HCT116 (cell line): ENCODE measurements at regions not wholly inside any gene's neighbourhood (a gene's known extent, or its start where the extent isn't known, plus 50 kb on each side); places are given as distances from the start of the nearest gene placed in this dataset.

Experiments
- ATAC-seq: fragments of 200-7000 bp; cut with Tn5 transposase; 2 replicates; pipeline ENCODE4 v1.9.1; 2020; ENCODE audit warnings: mild to moderate bottlenecking, moderate library complexity
- BruUV-seq: library from RNA; stranded (reverse); fragments of 400-500 nt; replicated peaks from 2 replicates; lab custom pipeline; 2021; lab: Mats Ljungman, UMichigan
- CTCF ChIA-PET: fragments of 300-600 bp; sonication (Branson Sonifier 250); formaldehyde crosslinking; loops from one replicate; lab custom pipeline; 2021; ENCODE audit warnings: antibody characterized with exemption; lab: Charles Lee
- POLR2A ChIA-PET: fragments of 300-600, 350-600 bp; sonication (Branson Sonifier 250); formaldehyde crosslinking; loops from one replicate; lab custom pipeline; 2021; ENCODE audit warnings: antibody characterized with exemption; lab: Charles Lee
- RAD21 ChIA-PET, 2 experiments: fragments of 300-600 bp; sonication (Branson Sonifier 250); formaldehyde crosslinking; loops; one replicate each; lab custom pipeline; 2023; ENCODE audit warnings: low total read pairs in 2 of 2; ENCODE audit not compliant: uncharacterized antibody in 2 of 2, unreplicated experiment in 2 of 2, low non-redundant PET in 1 of 2; lab: Charles Lee
- DNase-seq: peaks from one replicate; pipeline ENCODE4 v3.0.0-alpha.2; 2010; ENCODE audit warnings: low read depth, low spot score
- H2AFZ ChIP-seq: fragments of 200-600 bp; shearing (Covaris generic), sonication (generic); 2 replicates; pipeline ENCODE4 v1.6.1; 2017; ENCODE audit warnings: low read depth, mixed run types, mixed read lengths, antibody characterized with exemption, low read length; ENCODE audit not compliant: poor library complexity, severe bottlenecking
- H3K27ac ChIP-seq: 2 replicates; pipeline ENCODE4 v1.5.1; 2012; ENCODE audit warnings: low read depth, low read length
- H3K27me3 ChIP-seq: fragments of 200-600 bp; sonication (generic); 2 replicates; pipeline ENCODE4 v1.6.1; 2016; ENCODE audit warnings: mixed run types, low read length, mixed read lengths; ENCODE audit not compliant: insufficient read depth
- H3K36me3 ChIP-seq, 2 experiments: fragments of 200-500 bp in 1 of 2; fragments of 200-600 bp in 1 of 2; sonication (Bioruptor generic) in 1 of 2; sonication (generic) in 1 of 2; 2 replicates each; pipeline versions ENCODE4 v1.5.1 to v1.6.1; 2014 to 2016; ENCODE audit warnings: low read length in 2 of 2, inconsistent platforms in 1 of 2, mixed read lengths in 1 of 2, mixed run types in 1 of 2; ENCODE audit not compliant: insufficient read depth in 2 of 2, control insufficient read depth in 1 of 2
- H3K4me1 ChIP-seq, 2 experiments: fragments of 200-600 bp in 1 of 2; sonication (generic) in 1 of 2; 2 replicates each; pipeline versions ENCODE4 v1.5.1 to v1.6.1; 2012 to 2017; ENCODE audit warnings: low read length in 2 of 2, inconsistent platforms in 1 of 2, mild to moderate bottlenecking in 1 of 2, mixed read lengths in 1 of 2, mixed run types in 1 of 2, moderate library complexity in 1 of 2; ENCODE audit not compliant: insufficient read depth in 2 of 2, control insufficient read depth in 1 of 2
- H3K4me2 ChIP-seq: fragments of 200-600 bp; sonication (generic); 2 replicates; pipeline ENCODE4 v1.6.1; 2017; ENCODE audit warnings: mixed run types, low read length, mixed read lengths
- H3K4me3 ChIP-seq, 2 experiments: fragments of 200-600 bp in 1 of 2; sonication (generic) in 1 of 2; replicated peaks in 1 of 2; 2 replicates each; pipeline ENCODE4 v1.5.1; 2011 to 2016; ENCODE audit warnings: low read length in 2 of 2, control low read depth in 1 of 2, low read depth in 1 of 2, mild to moderate bottlenecking in 1 of 2, mixed read lengths in 1 of 2, mixed run types in 1 of 2
- H3K79me2 ChIP-seq: fragments of 200-600 bp; sonication (generic); 2 replicates; pipeline ENCODE4 v1.6.1; 2017; ENCODE audit warnings: mild to moderate bottlenecking, mixed run types, low read length, moderate library complexity, mixed read lengths; ENCODE audit not compliant: insufficient read depth
- H3K9ac ChIP-seq: fragments of 200-600 bp; sonication (generic); 2 replicates; pipeline ENCODE4 v1.6.1; 2016; ENCODE audit warnings: low read length, mixed read lengths
- H3K9me2 ChIP-seq: fragments of 200-600 bp; sonication (generic), shearing (Covaris generic); 2 replicates; pipeline ENCODE4 v1.6.1; 2017; ENCODE audit warnings: mixed run types, mild to moderate bottlenecking, moderate library complexity; ENCODE audit not compliant: insufficient read depth
- H3K9me3 ChIP-seq, 2 experiments: fragments of 200-500 bp in 1 of 2; fragments of 200-600 bp in 1 of 2; sonication (Bioruptor generic) in 1 of 2; sonication (generic) in 1 of 2; 2 replicates each; pipeline ENCODE4 v1.6.1; 2014 to 2017; ENCODE audit warnings: low read length in 2 of 2, mixed read lengths in 2 of 2, inconsistent platforms in 1 of 2, low read depth in 1 of 2, mild to moderate bottlenecking in 1 of 2, mixed run types in 1 of 2, moderate library complexity in 1 of 2; ENCODE audit not compliant: control insufficient read depth in 1 of 2, insufficient read depth in 1 of 2
- H4K20me1 ChIP-seq: fragments of 200-600 bp; sonication (generic), shearing (Covaris generic); 2 replicates; pipeline ENCODE4 v1.6.1; 2017; ENCODE audit warnings: mixed run types, mild to moderate bottlenecking, moderate library complexity; ENCODE audit not compliant: insufficient read depth
- CBX3 ChIP-seq: IDR thresholded peaks from 2 replicates; pipeline ENCODE4 v1.6.1; 2012; ENCODE audit warnings: low read depth
- CEBPB ChIP-seq: IDR thresholded peaks from 2 replicates; pipeline ENCODE4 v1.6.1; 2012; ENCODE audit warnings: low read depth
- ELF1 ChIP-seq: IDR thresholded peaks from 2 replicates; pipeline ENCODE4 v1.6.1; 2012; ENCODE audit warnings: low read depth, borderline replicate concordance
- EZH2phosphoT487 ChIP-seq: fragments of 200-600 bp; IDR thresholded peaks from 2 replicates; pipeline ENCODE4 v1.6.1; 2018; ENCODE audit warnings: antibody characterized with exemption, borderline replicate concordance
- FOSL1 ChIP-seq: IDR thresholded peaks from 2 replicates; pipeline ENCODE4 v1.6.1; 2012; ENCODE audit warnings: low read depth
- JUND ChIP-seq: IDR thresholded peaks from 2 replicates; pipeline ENCODE4 v1.6.1; 2012
- POLR2A ChIP-seq: IDR thresholded peaks from 2 replicates; pipeline ENCODE4 v1.7.0; 2011; ENCODE audit warnings: borderline replicate concordance; ENCODE audit not compliant: insufficient read depth, insufficient read length; ENCODE audit errors: extremely low read depth
- POLR2AphosphoS5 ChIP-seq: IDR thresholded peaks from 2 replicates; pipeline ENCODE4 v1.6.1; 2011; ENCODE audit warnings: mild to moderate bottlenecking, low read depth, low read length, moderate library complexity
- SIN3A ChIP-seq: IDR thresholded peaks from 2 replicates; pipeline ENCODE4 v1.6.1; 2012; ENCODE audit warnings: low read depth
- SP1 ChIP-seq: IDR thresholded peaks from 2 replicates; pipeline ENCODE4 v1.6.1; 2012; ENCODE audit warnings: low read depth
- SRF ChIP-seq: IDR thresholded peaks from 2 replicates; pipeline ENCODE4 v1.6.1; 2012; ENCODE audit warnings: low read depth
- TCF7L2 ChIP-seq: IDR thresholded peaks from 2 replicates; pipeline ENCODE4 v1.7.0; 2011; ENCODE audit warnings: borderline replicate concordance, inconsistent platforms; ENCODE audit not compliant: insufficient read depth, insufficient read length; ENCODE audit errors: extremely low read depth
- YY1 ChIP-seq: IDR thresholded peaks from 2 replicates; pipeline ENCODE4 v1.6.1; 2011; ENCODE audit warnings: low read length, low read depth, moderate library complexity, mild to moderate bottlenecking; ENCODE audit not compliant: insufficient replicate concordance; ENCODE audit errors: extremely low read depth
- ZFX ChIP-seq: fragments of 450-650 bp; IDR thresholded peaks from 2 replicates; pipeline ENCODE4 v1.6.1; 2017
- intact Hi-C: fragments of 100-400 bp; cut with micrococcal nuclease; formaldehyde crosslinking; loops from 2 replicates; pipeline ENCODE4 v1.10.0; 2022
- TF ChIP-seq, protein P1 (sequence below), 3 experiments: fragments of 200-600 bp in 1 of 3; sonication (generic) in 1 of 3; IDR thresholded peaks in 2 of 3; conservative IDR thresholded peaks in 1 of 3; 2 replicates each; pipeline ENCODE4 v1.5.1; 2012 to 2017; ENCODE audit warnings: low read depth in 2 of 3, low read length in 2 of 3, antibody characterized with exemption in 1 of 3, borderline replicate concordance in 1 of 3, control low read depth in 1 of 3, mild to moderate bottlenecking in 1 of 3, mixed read lengths in 1 of 3, mixed run types in 1 of 3, moderate library complexity in 1 of 3; ENCODE audit not compliant: insufficient read depth in 1 of 3
- TF ChIP-seq, protein P2 (sequence below): IDR thresholded peaks from 2 replicates; pipeline ENCODE4 v1.6.1; 2011; ENCODE audit warnings: mild to moderate bottlenecking, low read length, moderate library complexity; ENCODE audit not compliant: insufficient replicate concordance; ENCODE audit errors: extremely low read depth
- TF ChIP-seq, protein P3 (sequence below): IDR thresholded peaks from 2 replicates; pipeline ENCODE4 v1.6.1; 2012
- TF ChIP-seq, protein P4 (sequence below): IDR thresholded peaks from 2 replicates; pipeline ENCODE4 v1.6.1; 2012

DNA sequence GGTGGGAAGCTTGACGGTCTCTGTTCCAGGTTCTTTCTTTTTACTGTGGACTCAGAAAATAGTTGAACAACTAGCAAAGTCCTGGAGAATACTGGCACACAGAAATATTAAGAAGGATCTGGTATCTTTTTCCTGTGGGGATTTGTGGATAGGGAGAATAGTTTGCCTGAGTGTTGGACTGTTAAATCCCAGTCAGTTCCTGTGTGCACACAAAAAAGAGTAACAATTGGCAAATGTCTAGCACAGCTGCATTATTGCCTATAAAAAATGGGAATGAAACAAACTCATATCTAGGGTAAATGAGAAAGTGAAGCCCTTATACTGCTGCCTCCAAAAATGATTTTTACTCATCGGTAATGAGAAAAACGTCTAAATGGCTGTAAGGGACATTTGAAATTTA lies 828.2 kb downstream of the JRKL start (continued):
- TF ChIP-seq, protein P1, sequence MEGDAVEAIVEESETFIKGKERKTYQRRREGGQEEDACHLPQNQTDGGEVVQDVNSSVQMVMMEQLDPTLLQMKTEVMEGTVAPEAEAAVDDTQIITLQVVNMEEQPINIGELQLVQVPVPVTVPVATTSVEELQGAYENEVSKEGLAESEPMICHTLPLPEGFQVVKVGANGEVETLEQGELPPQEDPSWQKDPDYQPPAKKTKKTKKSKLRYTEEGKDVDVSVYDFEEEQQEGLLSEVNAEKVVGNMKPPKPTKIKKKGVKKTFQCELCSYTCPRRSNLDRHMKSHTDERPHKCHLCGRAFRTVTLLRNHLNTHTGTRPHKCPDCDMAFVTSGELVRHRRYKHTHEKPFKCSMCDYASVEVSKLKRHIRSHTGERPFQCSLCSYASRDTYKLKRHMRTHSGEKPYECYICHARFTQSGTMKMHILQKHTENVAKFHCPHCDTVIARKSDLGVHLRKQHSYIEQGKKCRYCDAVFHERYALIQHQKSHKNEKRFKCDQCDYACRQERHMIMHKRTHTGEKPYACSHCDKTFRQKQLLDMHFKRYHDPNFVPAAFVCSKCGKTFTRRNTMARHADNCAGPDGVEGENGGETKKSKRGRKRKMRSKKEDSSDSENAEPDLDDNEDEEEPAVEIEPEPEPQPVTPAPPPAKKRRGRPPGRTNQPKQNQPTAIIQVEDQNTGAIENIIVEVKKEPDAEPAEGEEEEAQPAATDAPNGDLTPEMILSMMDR (IDR thresholded peaks at IDR 0.05 in 2 of 3, conservative IDR thresholded peaks at IDR 0.05 in 1 of 3; ENCODE audit: borderline replicate concordance in 1 of 3, insufficient read depth in 1 of 3, low read depth in 2 of 3, low read length in 2 of 3), result no peak
- TF ChIP-seq EZH2phosphoT487, result no peak
- no peak for TF ChIP-seq FOSL1
- TF ChIP-seq CBX3, result no peak
- TF ChIP-seq POLR2AphosphoS5, result no peak
- TF ChIP-seq CEBPB, result no peak
- TF ChIP-seq, protein P2, sequence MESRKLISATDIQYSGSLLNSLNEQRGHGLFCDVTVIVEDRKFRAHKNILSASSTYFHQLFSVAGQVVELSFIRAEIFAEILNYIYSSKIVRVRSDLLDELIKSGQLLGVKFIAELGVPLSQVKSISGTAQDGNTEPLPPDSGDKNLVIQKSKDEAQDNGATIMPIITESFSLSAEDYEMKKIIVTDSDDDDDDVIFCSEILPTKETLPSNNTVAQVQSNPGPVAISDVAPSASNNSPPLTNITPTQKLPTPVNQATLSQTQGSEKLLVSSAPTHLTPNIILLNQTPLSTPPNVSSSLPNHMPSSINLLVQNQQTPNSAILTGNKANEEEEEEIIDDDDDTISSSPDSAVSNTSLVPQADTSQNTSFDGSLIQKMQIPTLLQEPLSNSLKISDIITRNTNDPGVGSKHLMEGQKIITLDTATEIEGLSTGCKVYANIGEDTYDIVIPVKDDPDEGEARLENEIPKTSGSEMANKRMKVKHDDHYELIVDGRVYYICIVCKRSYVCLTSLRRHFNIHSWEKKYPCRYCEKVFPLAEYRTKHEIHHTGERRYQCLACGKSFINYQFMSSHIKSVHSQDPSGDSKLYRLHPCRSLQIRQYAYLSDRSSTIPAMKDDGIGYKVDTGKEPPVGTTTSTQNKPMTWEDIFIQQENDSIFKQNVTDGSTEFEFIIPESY, result no peak
- TF ChIP-seq, protein P3, sequence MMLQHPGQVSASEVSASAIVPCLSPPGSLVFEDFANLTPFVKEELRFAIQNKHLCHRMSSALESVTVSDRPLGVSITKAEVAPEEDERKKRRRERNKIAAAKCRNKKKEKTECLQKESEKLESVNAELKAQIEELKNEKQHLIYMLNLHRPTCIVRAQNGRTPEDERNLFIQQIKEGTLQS, result no peak
- no peak for TF ChIP-seq SIN3A

DNA sequence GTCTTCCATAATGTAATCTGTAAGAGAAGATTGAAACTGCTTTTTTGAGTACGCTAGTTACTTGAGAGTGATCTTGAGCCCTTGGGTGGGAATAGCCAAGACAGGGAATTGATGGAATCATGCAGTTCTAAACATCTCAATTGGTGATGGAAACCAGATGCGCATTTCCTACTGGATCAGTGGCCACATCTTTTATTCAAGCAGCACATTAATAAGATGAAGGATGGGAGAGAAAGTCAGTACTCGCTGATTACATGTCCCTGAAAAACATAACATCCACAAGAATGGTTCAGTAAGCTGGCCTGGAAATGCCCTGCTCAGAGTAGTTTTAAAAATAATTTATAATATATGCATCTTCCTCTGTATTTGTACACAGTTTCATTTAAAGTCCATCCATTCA lies 833.8 kb downstream of the JRKL start:
- ATAC-seq, result no peak

More for the DNA sequence above, 833.8 kb downstream of the JRKL start:
- Histone ChIP-seq H3K4me3 (no peak overlapping the region), H3K27ac (no peak overlapping the region), H4K20me1 (no peaks in the 10 kb centered on the region), H3K36me3 (no peaks in the 10 kb centered on the region), H3K27me3 (no peaks in the 10 kb centered on the region), H3K9me2 (no peaks in the 10 kb centered on the region), H3K4me2 (no peak overlapping the region), H3K9me3 (peaks cover 9 to 13% of the 10 kb centered on the region in 2 experiments; a peak in 2 of 4 replicates), H3K79me2 (no peaks in the 10 kb centered on the region), H3K9ac (no peak overlapping the region), H3K4me1 (no peaks in the 10 kb centered on the region), H2AFZ (no peak overlapping the region)
- no TSS peak for BruUV-seq
- ChIA-PET POLR2A (no interaction called here), CTCF (no interaction called here), RAD21 (no interaction called here)
- no peak for TF ChIP-seq EZH2phosphoT487
- TF ChIP-seq, protein P1 (IDR thresholded peaks at IDR 0.05 in 2 of 3, conservative IDR thresholded peaks at IDR 0.05 in 1 of 3; ENCODE audit: borderline replicate concordance in 1 of 3, insufficient read depth in 1 of 3, low read depth in 2 of 3, low read length in 2 of 3), result no peak
- no peak for TF ChIP-seq JUND
- TF ChIP-seq YY1, result no peak
- TF ChIP-seq, protein P4, sequence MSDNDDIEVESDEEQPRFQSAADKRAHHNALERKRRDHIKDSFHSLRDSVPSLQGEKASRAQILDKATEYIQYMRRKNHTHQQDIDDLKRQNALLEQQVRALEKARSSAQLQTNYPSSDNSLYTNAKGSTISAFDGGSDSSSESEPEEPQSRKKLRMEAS, result no peak
- TF ChIP-seq FOSL1, result no peak
- no peak for TF ChIP-seq ZFX
- TF ChIP-seq TCF7L2, result no peak
- TF ChIP-seq SP1, result no peak
- no peak for TF ChIP-seq SRF
- no peak for TF ChIP-seq ELF1
- TF ChIP-seq CEBPB, result no peak
- TF ChIP-seq POLR2A, result no peak
- intact Hi-C loops, result no loop called here
- no peak for DNase-seq
